Breast epithelium (tissue), 3 donors: ENCODE measurements at regions not wholly inside any gene's neighbourhood (a gene's known extent, or its start where the extent isn't known, plus 50 kb on each side); places are given as distances from the start of the nearest gene placed in this dataset.

Source experiments
- POLR2A ChIP-seq: fragments of 450-650 bp; IDR thresholded peaks from one replicate; pipeline ENCODE4 v1.6.1; 2016; ENCODE audit warnings: antibody characterized with exemption, mild to moderate bottlenecking, moderate library complexity
- POLR2AphosphoS5 ChIP-seq, 3 donors: sonication (generic); formaldehyde crosslinking; IDR thresholded peaks; one replicate each; pipeline ENCODE4 v1.6.1; 2017; ENCODE audit warnings: antibody characterized with exemption in 3 of 3
- TF ChIP-seq, protein P1 (sequence below), 3 donors: fragments of 450-650 bp; IDR thresholded peaks; one replicate each; pipeline ENCODE4 v1.5.1; 2016 to 2017; ENCODE audit warnings: antibody characterized with exemption in 3 of 3, mild to moderate bottlenecking in 3 of 3, moderate library complexity in 3 of 3

GRCh38 chr17:33858121-33858520 is 397.0 kb upstream of the CCL2 start:
- TF ChIP-seq, protein P1, sequence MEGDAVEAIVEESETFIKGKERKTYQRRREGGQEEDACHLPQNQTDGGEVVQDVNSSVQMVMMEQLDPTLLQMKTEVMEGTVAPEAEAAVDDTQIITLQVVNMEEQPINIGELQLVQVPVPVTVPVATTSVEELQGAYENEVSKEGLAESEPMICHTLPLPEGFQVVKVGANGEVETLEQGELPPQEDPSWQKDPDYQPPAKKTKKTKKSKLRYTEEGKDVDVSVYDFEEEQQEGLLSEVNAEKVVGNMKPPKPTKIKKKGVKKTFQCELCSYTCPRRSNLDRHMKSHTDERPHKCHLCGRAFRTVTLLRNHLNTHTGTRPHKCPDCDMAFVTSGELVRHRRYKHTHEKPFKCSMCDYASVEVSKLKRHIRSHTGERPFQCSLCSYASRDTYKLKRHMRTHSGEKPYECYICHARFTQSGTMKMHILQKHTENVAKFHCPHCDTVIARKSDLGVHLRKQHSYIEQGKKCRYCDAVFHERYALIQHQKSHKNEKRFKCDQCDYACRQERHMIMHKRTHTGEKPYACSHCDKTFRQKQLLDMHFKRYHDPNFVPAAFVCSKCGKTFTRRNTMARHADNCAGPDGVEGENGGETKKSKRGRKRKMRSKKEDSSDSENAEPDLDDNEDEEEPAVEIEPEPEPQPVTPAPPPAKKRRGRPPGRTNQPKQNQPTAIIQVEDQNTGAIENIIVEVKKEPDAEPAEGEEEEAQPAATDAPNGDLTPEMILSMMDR (IDR thresholded peaks at IDR 0.05) = no peak
- TF ChIP-seq POLR2A = no peak
- no peak for TF ChIP-seq POLR2AphosphoS5 (IDR thresholded peaks at IDR 0.05)
